Small intestine (tissue), 7 donors: ENCODE measurements at regions not wholly inside any gene's neighbourhood (a gene's known extent, or its start where the extent isn't known, plus 50 kb on each side); places are given as distances from the start of the nearest gene placed in this dataset.

Experiments
- DNase-seq, 2 donors: peaks; one replicate each; pipeline versions ENCODE4 v3.0.0 to v3.0.0-alpha.2; 2013
- FAIRE-seq: peaks from 2 replicates; lab custom pipeline; 2012; peaks lifted over from hg19 to GRCh38; lab: Jason Lieb, UNC
- H3K27ac ChIP-seq, 3 donors: one replicate each; pipeline ENCODE4 v1.5.1; 2013; ENCODE audit warnings: low read length in 2 of 3, mild to moderate bottlenecking in 2 of 3, control low read depth in 1 of 3, inconsistent platforms in 1 of 3, low read depth in 1 of 3, moderate library complexity in 1 of 3
- H3K27me3 ChIP-seq, 3 donors: one replicate each; pipeline ENCODE4 v1.6.1; 2013; ENCODE audit warnings: low read length in 3 of 3, inconsistent platforms in 1 of 3; ENCODE audit not compliant: control insufficient read depth in 3 of 3, insufficient read depth in 3 of 3
- H3K36me3 ChIP-seq, 3 donors: one replicate each; pipeline ENCODE4 v1.6.1; 2013; ENCODE audit warnings: low read length in 3 of 3, inconsistent platforms in 1 of 3, low read depth in 1 of 3, mild to moderate bottlenecking in 1 of 3, moderate library complexity in 1 of 3; ENCODE audit not compliant: control insufficient read depth in 3 of 3, insufficient read depth in 2 of 3
- H3K4me1 ChIP-seq, 3 donors: one replicate each; pipeline ENCODE4 v1.6.1; 2013; ENCODE audit warnings: low read length in 2 of 3, inconsistent platforms in 1 of 3, low read depth in 1 of 3, mild to moderate bottlenecking in 1 of 3, moderate library complexity in 1 of 3; ENCODE audit not compliant: control insufficient read depth in 3 of 3, insufficient read depth in 2 of 3
- H3K4me3 ChIP-seq, 3 donors: one replicate each; pipeline ENCODE4 v1.5.1; 2013; ENCODE audit warnings: low read length in 3 of 3, control low read depth in 1 of 3, inconsistent platforms in 1 of 3, low read depth in 1 of 3, mild to moderate bottlenecking in 1 of 3, moderate library complexity in 1 of 3
- H3K9me3 ChIP-seq, 2 donors: one replicate each; pipeline ENCODE4 v1.6.1; 2013; ENCODE audit warnings: low read depth in 1 of 2, low read length in 1 of 2; ENCODE audit not compliant: control insufficient read depth in 2 of 2, insufficient read depth in 1 of 2
- WGBS, 3 donors: extraction: QIAGEN DNeasy Blood & Tissue Kit; methylation state at CpG; one replicate each; pipeline ENCODE4 v1.1.7; 2013; 5-methylcytosine and 5-hydroxymethylcytosine counted together
- donor health status: healthy with polysubstance abuse.
- donor health status: control.
- donor health status: control.
- donor health status: Bipolar disorder and iron deficiency.
- donor health status: healthy.

DNA sequence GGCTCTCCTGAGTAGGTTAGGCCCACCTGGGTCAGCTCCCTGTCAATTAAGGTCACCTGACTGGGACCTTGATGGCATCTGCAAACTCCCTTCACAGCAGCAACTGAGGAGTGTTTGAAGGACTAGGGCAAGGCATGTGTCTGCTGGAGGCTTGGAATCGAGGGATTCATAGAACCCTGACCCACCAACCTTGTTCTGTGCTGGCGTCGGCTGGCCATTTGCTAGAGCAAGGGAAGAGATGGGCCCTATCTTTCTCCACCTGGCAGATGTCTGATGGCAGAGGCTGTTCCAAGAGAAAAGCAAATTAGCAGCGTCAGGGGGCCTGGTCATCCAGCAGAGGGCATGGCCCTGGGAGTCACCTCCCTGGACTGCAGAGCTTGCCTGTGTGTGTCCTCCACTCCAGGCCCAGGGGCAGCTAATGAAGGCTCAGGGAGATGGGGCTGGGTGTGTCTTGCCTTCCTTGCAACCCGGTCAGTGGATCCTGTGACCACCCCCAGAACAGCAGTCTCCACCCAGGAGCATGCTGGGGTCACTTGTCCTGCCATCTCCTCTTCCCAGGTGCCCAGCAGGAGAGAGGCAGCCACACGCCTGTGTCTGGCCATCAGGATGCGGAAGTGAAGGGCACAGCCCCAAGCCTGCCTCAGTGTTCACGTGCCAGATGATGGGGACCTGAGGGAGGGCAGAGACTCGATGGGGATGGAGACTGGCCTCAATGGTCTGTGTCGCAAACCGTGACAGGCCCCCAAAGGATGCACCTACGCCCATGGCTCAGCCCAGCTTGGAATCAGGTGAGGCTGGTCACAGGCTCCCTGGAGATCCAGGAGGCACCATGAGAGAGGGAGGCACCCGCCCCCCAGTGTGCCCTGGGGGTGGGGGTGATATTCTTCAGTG lies 53.9 kb downstream of the BARX1 start:
- DNase-seq (no peak), FAIRE-seq (no peak)
- no peaks in the 10 kb centered on the region for H3K36me3 ChIP-seq
- H3K27ac ChIP-seq, result no peak overlapping the region
- no peak overlapping the region for H3K4me3 ChIP-seq
- H3K9me3 ChIP-seq, result no peaks in the 10 kb centered on the region
- no peaks in the 10 kb centered on the region for H3K4me1 ChIP-seq
- WGBS, 3 donors, result 82 to 85% (median 84%) methylated on average over 13 of the region's 13 CpGs
- no peaks in the 10 kb centered on the region for H3K27me3 ChIP-seq

DNA sequence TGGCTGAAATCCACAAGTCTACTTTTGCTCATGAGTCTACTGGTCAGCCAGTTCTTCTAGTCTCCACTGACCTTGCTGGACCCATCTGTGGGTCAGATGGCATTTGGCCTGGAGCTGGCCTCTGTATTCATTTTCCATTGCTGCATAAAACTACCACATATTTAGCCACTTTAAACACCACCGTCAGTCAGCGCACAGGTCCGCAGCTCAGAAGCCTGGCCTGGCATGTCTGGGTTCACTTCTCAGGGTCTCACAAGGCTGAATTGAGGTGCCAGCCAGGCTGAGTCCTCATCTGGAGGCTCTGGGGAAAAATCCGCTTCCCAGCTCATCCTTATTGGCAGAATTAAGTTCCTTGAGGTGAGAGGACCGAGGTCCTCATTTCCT lies 54.7 kb downstream of the BARX1 start:
- Histone ChIP-seq H3K9me3 (no peaks in the 10 kb centered on the region), H3K4me3 (no peak overlapping the region), H3K4me1 (no peaks in the 10 kb centered on the region), H3K27ac (no peak overlapping the region), H3K27me3 (no peaks in the 10 kb centered on the region), H3K36me3 (no peaks in the 10 kb centered on the region)
- DNase-seq (no peak), FAIRE-seq (no peak)
- 94 to 95% (median 94%) methylated on average over 5 of the region's 5 CpGs for WGBS, 3 donors

DNA sequence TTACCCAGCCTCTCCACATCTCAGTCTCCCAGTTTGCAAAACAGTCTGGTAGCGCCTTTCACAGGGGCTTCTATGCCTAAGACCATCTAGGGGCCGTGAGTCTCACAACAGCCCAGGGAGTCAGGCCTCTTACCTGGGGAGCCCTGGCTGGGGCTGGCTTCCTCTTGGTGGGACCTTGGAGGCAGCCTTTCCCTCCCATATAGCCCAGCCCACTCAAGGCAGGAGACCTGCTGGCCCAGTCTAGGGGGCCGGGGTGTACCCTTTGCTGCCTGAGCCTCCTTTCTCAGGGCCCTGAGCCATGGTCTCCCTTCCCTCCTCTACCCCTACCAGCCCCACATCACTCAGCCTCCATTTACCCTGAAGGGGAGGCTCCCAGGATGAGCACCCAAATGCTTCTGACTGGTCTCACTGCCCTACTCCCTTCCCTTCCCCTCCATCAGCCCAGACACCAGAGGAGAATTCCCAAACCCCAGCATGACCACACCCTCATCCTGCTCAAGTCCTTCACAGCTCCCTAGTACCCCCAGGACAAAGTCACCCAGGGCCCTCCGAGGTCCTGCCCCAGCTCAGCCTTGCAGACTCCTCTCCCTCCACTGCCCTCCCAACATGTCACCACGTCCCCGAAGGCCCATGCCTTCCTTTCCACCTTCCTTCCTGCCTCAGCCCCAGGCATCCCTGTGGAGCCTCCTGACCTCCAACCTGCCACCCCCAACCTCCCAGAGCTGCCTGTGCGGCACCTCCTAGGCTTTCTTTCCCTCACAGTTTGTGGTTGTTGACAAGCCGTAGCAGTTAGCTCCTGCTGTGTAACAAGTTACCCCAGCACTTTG lies 55.3 kb downstream of the BARX1 start:
- WGBS, 3 donors, result 90 to 96% (median 90%) methylated on average over 8 of the region's 8 CpGs
- Histone ChIP-seq H3K27me3 (no peaks in the 10 kb centered on the region), H3K9me3 (no peaks in the 10 kb centered on the region), H3K36me3 (no peaks in the 10 kb centered on the region), H3K4me3 (no peak overlapping the region), H3K27ac (no peak overlapping the region), H3K4me1 (peaks cover 0 to 1% (median 0%) of the 10 kb centered on the region in 3 donors)
- FAIRE-seq (no peak), DNase-seq (no peak)

DNA sequence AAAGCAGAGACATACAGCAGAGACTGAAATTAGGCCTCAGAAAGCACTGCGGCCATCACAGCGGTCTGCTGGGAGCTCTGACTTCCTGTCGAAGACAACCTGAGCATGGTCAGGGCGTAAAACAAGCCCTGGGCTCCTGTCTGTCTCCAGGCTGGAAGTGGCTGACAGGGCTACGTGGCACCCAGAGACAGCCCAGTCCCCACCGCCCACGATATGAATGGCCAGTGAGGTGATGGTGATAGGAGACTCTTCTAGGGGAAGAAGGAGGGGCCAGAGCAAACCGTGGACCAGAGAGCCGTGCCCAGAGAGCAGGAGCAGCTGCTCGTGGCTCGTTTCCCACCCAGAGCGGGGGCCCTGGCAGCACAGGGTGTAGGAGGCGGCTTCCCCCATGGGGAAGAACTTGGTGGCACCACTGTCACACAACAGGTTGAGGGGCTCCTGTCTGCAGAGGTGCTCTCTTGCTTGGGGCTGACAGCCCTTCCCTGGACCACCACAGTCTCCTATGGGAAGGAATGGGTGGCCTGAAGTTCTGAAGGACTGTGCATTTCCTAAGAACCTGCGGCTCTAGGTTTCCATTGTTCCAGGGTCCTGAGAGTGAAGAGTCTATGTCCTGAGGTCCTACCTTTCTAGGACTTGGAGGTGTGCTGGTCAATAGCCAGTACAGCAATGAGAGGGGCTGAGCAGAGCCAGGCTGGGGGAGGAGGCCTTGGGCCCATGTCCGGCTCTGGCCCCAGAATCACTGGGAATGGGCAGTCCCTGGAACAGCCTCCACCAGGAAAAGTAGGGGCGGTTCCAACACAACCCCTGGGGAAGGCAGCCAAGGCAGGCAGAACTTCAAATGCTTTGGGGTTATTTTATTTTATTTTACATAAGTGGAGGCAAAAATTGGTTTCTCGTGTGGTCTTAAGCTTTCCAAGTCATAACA lies 56.4 kb downstream of the BARX1 start:
- H3K4me1 ChIP-seq, result peaks cover 0 to 8% (median 0%) of the 10 kb centered on the region in 3 donors
- DNase-seq (no peak), FAIRE-seq (no peak)
- no peaks in the 10 kb centered on the region for H3K27me3 ChIP-seq
- WGBS, 3 donors, result 81 to 86% (median 83%) methylated on average over 17 of the region's 17 CpGs
- H3K9me3 ChIP-seq, result no peaks in the 10 kb centered on the region
- H3K36me3 ChIP-seq, result no peaks in the 10 kb centered on the region
- no peak overlapping the region for H3K27ac ChIP-seq
- H3K4me3 ChIP-seq, result no peak overlapping the region

DNA sequence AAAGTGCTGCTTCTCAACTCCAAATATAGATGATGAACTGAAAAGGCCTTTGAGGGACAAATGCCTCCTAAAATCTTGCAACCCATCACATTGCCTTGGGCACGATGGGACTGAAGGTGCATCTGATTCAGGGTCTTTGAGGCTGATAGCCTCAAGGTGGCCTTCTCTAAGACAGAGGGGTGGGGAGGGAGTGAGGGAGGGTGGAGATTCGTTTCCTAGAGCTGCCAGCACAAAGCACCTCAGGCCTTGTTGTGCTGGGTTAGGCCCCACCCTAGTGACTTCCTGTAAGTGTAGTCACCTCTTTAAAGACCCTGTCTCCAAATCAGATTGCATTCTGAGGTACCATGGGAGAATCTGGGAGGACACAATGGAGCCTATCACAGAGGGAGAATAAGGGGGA lies 57.1 kb downstream of the BARX1 start:
- DNase-seq (no peak), FAIRE-seq (no peak)
- Histone ChIP-seq H3K4me1 (peaks cover 0 to 8% (median 0%) of the 10 kb centered on the region in 3 donors), H3K27ac (no peak overlapping the region), H3K36me3 (no peaks in the 10 kb centered on the region), H3K9me3 (peaks cover 0 to 1% of the 10 kb centered on the region in 2 donors), H3K27me3 (no peaks in the 10 kb centered on the region), H3K4me3 (no peak overlapping the region)
- 42 to 70% (median 63%) methylated on average over 2 of the region's 2 CpGs for WGBS, 3 donors

DNA sequence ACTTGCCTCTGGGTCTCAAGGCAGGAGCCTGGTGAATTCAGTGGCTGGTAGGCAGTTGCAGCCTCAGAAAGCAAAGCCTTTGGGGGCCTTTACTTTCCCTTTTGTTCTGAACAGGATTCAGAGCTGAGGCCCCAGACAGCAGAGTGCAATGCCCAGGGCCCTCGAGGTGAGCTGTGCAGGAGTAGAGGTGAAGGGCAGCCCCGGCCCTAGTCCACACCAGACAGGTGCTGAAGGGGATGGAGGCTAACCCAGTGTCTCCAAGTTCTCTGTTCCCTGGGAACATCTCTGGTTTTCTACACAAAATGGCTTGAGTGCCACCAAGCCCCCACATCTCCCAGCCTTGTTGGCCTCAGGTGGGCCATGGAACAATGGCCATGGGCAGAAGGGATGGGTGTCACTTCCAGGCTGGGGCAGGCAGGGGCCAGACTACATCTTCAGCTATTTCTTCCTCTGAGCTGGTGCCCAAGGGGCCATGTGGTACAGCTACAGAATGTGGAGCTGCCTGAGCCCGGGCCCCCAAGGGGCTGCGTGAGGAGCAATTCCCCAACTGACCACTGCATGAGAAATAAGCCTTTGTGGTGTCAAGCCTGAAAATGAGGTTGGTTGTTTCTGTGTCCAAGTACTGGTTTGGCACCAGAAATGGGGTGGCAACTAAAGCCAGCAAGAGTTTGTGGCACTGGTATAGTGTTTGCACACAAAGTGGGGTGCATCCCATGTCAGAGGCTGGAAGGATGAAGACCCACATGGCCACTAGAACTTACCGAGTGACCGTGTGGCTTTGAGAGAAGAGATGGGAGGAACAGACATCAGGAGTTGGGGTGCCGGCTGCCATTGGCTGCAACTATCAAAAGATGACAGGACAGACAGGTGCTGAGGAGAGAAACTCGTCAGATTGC lies 57.8 kb downstream of the BARX1 start:
- H3K27ac ChIP-seq, result no peak overlapping the region
- DNase-seq, result no peak
- FAIRE-seq, result no peak
- H3K36me3 ChIP-seq, result no peaks in the 10 kb centered on the region
- no peaks in the 10 kb centered on the region for H3K27me3 ChIP-seq
- peaks cover 0 to 8% (median 0%) of the 10 kb centered on the region in 3 donors for H3K4me1 ChIP-seq
- H3K4me3 ChIP-seq, result no peak overlapping the region
- WGBS, 3 donors, result 86 to 91% (median 91%) methylated on average over 8 of the region's 8 CpGs
- H3K9me3 ChIP-seq, result peaks cover 0 to 8% of the 10 kb centered on the region in 2 donors

DNA sequence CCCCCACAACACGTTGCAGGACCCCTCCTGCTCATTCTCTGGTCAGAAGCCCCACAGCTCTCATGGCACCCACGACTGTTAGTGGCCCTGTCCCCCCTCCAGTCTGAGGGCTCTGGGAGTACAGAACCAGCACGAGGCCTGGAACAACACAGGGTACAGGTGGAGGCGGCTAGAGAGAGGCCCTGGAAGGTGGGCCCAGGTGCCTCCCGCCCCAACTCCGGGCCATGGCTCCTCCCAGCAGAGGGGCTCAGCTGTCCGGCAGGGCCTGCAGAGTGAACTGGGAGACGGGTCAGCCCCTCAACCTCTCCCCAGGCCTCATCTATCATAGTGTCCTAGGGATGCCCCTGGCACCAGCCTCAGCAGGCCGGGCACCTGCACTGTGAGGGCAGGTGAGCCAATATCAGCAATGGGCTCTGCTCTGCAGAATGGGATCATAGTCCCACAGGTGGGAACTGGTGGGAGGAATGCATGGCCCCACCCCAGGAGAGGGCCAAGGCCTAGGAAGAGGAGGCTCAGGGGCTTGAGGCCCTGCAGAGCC lies 58.6 kb downstream of the BARX1 start:
- WGBS, 3 donors, result 90 to 92% (median 90%) methylated on average over 9 of the region's 9 CpGs
- no peak for DNase-seq
- FAIRE-seq, result no peak
- Histone ChIP-seq H3K36me3 (no peaks in the 10 kb centered on the region), H3K4me3 (no peak overlapping the region), H3K4me1 (peaks cover 0 to 8% (median 0%) of the 10 kb centered on the region in 3 donors), H3K27ac (no peak overlapping the region), H3K9me3 (peaks cover 0 to 15% of the 10 kb centered on the region in 2 donors), H3K27me3 (no peaks in the 10 kb centered on the region)
